ENCODE measurements at regions not wholly inside any gene's neighbourhood (a gene's known extent, or its start where the extent isn't known, plus 50 kb on each side); places are given as distances from the start of the nearest gene placed in this dataset.

DNA sequence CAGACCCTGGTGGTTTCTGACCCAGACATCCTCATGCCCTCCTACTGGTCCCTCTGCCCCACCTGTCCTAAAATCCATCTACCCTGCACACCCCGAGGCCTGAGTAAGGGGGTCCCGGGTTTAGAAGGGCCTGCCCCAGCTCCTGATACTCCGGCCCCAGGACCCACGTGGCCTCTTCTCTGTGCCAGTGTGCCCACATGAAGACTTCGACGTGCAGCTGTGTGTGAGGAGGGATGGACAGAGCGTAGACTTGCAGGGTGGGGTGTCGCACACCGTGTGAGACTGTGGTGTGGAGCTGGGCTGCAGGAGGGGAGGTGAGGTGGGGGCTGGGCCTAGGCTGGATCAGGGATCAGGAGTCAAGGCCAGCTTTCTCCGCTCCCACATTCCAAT, 461.1 kb downstream of the PTPRU start:
- Histone ChIP-seq H3K27ac (no peak overlapping the region), H3K36me3 (no peaks in the 10 kb centered on the region), H3K27me3 (peaks cover 0 to 6% (median 0%) of the 10 kb centered on the region in 3 donors), H3K4me3 (no peak overlapping the region), H3K4me1 (no peaks in the 10 kb centered on the region), H3K9me3 (no peaks in the 10 kb centered on the region)
- DNase-seq: no peak
- in situ Hi-C loops (cut with MboI; ENCODE audit: low sequenced_read_pairs in 4 of 4): no loop called here
- no peak for ATAC-seq
- intact Hi-C loops (cut with DNase I; ENCODE audit: low total_unique reads): no loop called here
- TF ChIP-seq POLR2A (IDR thresholded peaks at IDR 0.05): no peak
- TF ChIP-seq, protein P1, sequence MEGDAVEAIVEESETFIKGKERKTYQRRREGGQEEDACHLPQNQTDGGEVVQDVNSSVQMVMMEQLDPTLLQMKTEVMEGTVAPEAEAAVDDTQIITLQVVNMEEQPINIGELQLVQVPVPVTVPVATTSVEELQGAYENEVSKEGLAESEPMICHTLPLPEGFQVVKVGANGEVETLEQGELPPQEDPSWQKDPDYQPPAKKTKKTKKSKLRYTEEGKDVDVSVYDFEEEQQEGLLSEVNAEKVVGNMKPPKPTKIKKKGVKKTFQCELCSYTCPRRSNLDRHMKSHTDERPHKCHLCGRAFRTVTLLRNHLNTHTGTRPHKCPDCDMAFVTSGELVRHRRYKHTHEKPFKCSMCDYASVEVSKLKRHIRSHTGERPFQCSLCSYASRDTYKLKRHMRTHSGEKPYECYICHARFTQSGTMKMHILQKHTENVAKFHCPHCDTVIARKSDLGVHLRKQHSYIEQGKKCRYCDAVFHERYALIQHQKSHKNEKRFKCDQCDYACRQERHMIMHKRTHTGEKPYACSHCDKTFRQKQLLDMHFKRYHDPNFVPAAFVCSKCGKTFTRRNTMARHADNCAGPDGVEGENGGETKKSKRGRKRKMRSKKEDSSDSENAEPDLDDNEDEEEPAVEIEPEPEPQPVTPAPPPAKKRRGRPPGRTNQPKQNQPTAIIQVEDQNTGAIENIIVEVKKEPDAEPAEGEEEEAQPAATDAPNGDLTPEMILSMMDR (IDR thresholded peaks at IDR 0.05 in 4 of 5, conservative IDR thresholded peaks at IDR 0.05 in 1 of 5): no peak

DNA sequence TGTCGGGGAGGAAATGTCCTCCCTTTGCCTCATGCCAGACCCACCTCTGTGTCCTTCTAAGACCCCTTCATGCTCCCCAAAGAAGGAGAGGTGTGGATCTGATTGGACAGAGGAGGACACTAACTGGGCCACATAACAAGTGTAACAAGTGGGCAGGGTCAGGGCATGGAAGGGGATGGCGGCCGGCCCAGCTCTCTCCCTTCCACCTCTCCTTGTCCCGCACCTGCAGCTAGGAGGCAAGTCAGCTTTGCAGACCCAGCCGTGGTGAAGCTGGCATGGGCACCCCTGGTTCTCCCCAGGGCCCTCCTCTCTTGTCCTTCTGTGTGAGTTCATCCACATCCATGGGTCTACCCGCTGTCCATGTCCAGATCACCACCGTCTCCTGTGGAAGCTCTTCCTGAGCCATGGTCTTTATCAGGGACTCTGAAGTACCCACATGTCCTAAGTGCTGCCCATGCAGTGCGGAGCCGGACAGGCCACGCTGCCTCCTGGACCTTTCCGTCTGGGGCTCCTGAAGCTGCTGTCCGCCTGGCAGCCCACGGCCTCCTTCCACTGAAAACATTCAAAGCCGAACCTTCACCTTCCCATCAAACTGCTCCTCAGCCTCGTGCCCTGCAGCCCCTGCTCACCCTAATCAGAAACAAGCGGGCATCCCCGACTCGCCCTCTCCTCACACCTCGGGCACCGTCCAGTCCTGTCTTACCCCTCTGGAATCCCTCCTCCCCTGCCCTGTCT, 460.5 kb downstream of the PTPRU start:
- ATAC-seq (no peak), DNase-seq (no peak)
- Histone ChIP-seq H3K27ac (no peak overlapping the region), H3K4me3 (no peak overlapping the region), H3K9me3 (no peaks in the 10 kb centered on the region), H3K36me3 (no peaks in the 10 kb centered on the region), H3K4me1 (no peaks in the 10 kb centered on the region), H3K27me3 (peaks cover 0 to 6% (median 0%) of the 10 kb centered on the region in 3 donors)
- intact Hi-C loops (cut with DNase I; ENCODE audit: low total_unique reads) (no loop called here), in situ Hi-C loops (cut with MboI; ENCODE audit: low sequenced_read_pairs in 4 of 4) (no loop called here)
- no peak for TF ChIP-seq POLR2A (IDR thresholded peaks at IDR 0.05)
- TF ChIP-seq, protein P1 (IDR thresholded peaks at IDR 0.05 in 4 of 5, conservative IDR thresholded peaks at IDR 0.05 in 1 of 5): no peak

DNA sequence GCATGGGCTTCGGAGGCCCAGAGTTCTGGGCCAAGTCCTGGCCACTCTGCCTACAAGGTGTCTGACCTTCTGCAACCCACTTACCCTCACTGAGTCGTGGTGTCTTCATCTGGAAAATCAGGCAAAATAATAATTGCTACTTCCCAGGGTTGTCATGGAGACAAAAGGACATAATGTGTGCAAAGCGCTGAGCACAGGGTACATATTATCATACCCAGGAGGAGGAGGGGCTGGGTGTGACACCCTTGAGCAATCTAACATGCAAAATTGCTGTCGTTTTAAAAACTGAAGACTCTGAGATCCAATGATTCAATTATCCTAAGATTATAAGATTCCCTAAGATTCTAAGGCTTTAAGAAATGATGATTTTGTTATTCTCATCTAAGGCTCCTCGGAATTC, 459.5 kb downstream of the PTPRU start:
- TF ChIP-seq POLR2A (IDR thresholded peaks at IDR 0.05): no peak
- TF ChIP-seq, protein P1 (IDR thresholded peaks at IDR 0.05 in 4 of 5, conservative IDR thresholded peaks at IDR 0.05 in 1 of 5): no peak
- DNase-seq: no peak
- Histone ChIP-seq H3K27me3 (peaks cover 0 to 6% (median 0%) of the 10 kb centered on the region in 3 donors), H3K27ac (no peak overlapping the region), H3K4me3 (no peak overlapping the region), H3K36me3 (no peaks in the 10 kb centered on the region), H3K4me1 (no peaks in the 10 kb centered on the region), H3K9me3 (no peaks in the 10 kb centered on the region)
- no peak for ATAC-seq
- intact Hi-C loops (cut with DNase I; ENCODE audit: low total_unique reads) (no loop called here), in situ Hi-C loops (cut with MboI; ENCODE audit: low sequenced_read_pairs in 4 of 4) (no loop called here)

DNA sequence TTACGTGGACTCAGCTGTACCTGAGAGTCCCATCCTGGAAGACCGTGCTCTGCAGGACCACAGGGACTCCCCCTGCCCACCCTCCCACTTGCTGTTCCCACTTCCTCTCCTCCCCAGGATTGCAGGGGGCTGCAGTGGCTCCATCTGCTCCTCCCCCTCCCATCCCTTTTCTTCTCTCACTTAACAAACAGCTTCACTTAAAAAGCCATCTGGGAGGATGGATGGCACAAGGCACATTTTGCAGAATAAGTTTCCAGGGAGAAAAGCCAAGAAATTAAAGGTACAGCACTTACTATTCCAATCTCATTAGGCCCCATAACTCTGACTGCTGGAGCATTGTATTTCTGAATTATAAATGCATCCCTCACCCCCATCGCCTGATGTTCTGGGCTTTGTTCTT, 458.7 kb downstream of the PTPRU start:
- DNase-seq: no peak
- intact Hi-C loops (cut with DNase I; ENCODE audit: low total_unique reads): no loop called here
- H3K27ac ChIP-seq: no peak overlapping the region
- H3K27me3 ChIP-seq: peaks cover 0 to 6% (median 0%) of the 10 kb centered on the region in 3 donors
- no peak for TF ChIP-seq POLR2A (IDR thresholded peaks at IDR 0.05)
- TF ChIP-seq, protein P1 (IDR thresholded peaks at IDR 0.05 in 4 of 5, conservative IDR thresholded peaks at IDR 0.05 in 1 of 5): no peak
- H3K4me3 ChIP-seq: no peak overlapping the region
- no peaks in the 10 kb centered on the region for H3K36me3 ChIP-seq
- no peaks in the 10 kb centered on the region for H3K4me1 ChIP-seq
- in situ Hi-C loops (cut with MboI; ENCODE audit: low sequenced_read_pairs in 4 of 4): no loop called here
- H3K9me3 ChIP-seq: no peaks in the 10 kb centered on the region
- ATAC-seq: no peak

DNA sequence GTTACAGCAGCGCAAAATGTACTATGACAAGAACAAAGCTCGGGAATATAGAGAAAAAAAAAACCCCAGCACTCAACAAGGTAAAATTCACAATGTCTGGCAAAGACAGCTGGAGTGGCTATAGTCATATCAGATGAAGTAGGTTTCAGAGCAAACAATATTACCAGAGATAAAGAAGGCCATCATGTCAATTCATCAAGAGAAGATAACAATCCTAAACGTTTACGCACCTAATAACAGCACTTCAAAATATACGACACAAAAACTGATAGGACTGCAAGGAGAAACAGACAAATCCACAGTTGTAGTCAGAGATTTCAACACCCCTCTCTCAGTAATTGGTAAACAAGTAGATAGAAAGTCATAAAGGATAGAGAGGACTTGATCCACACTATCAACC, 455.2 kb downstream of the PTPRU start:
- H3K9me3 ChIP-seq: no peaks in the 10 kb centered on the region
- no peaks in the 10 kb centered on the region for H3K4me1 ChIP-seq
- DNase-seq (no peak), ATAC-seq (no peak)
- no peak for TF ChIP-seq POLR2A (IDR thresholded peaks at IDR 0.05)
- TF ChIP-seq, protein P1 (IDR thresholded peaks at IDR 0.05 in 4 of 5, conservative IDR thresholded peaks at IDR 0.05 in 1 of 5): no peak
- intact Hi-C loops (cut with DNase I; ENCODE audit: low total_unique reads): no loop called here
- in situ Hi-C loops (cut with MboI; ENCODE audit: low sequenced_read_pairs in 4 of 4): no loop called here
- H3K27ac ChIP-seq: no peak overlapping the region
- H3K4me3 ChIP-seq: no peak overlapping the region
- no peaks in the 10 kb centered on the region for H3K36me3 ChIP-seq
- H3K27me3 ChIP-seq: peaks cover 0 to 8% (median 3%) of the 10 kb centered on the region in 3 donors

Measured in gastrocnemius medialis (tissue), 4 donors.